Suprapubic skin (tissue), 3 donors: ENCODE measurements at regions not wholly inside any gene's neighbourhood (a gene's known extent, or its start where the extent isn't known, plus 50 kb on each side); places are given as distances from the start of the nearest gene placed in this dataset.

Experiments used
- EP300 ChIP-seq: sonication (generic); formaldehyde crosslinking; IDR thresholded peaks from one replicate; pipeline ENCODE4 v1.6.1; 2017; ENCODE audit warnings: antibody characterized with exemption
- TF ChIP-seq, protein P1 (sequence below), 2 donors: fragments of 200-600 bp in 1 of 2; fragments of 450-650 bp in 1 of 2; sonication (generic) in 1 of 2; IDR thresholded peaks; one replicate each; pipeline ENCODE4 v1.5.1; 2016 to 2019; ENCODE audit warnings: antibody characterized with exemption in 2 of 2, mild to moderate bottlenecking in 1 of 2, moderate library complexity in 1 of 2

DNA sequence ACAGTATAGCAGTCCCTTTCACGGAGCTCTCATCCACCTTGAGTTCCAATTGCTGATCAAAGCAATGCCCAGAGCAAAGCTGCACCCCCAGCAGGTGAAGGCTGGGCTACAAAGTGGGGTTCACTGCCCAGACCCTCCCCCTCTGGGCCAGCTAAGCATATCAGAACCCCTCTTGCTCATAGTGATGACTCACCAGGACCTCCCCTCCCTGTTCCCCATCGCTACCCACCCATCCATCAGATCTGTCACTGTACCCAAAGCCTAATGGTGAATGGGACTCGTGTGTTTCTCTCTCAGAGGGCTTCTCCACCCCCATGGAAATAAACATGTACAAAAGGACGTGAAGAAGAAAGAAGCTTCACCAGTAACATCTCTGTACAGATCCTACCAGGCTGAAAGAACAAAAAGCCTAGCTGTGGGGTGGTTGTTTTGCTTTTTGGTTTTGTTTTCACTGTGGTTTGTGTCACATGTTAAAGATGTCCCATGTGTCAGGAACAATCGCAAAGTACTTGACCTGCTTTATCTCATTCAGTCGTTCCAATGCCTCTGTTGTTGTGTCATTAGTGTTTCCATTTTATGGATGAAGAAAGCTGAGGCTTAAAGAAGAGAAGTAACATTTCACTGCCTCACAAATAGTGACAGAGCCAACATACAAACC is 518.5 kb downstream of the CD83 start:
- TF ChIP-seq, protein P1, sequence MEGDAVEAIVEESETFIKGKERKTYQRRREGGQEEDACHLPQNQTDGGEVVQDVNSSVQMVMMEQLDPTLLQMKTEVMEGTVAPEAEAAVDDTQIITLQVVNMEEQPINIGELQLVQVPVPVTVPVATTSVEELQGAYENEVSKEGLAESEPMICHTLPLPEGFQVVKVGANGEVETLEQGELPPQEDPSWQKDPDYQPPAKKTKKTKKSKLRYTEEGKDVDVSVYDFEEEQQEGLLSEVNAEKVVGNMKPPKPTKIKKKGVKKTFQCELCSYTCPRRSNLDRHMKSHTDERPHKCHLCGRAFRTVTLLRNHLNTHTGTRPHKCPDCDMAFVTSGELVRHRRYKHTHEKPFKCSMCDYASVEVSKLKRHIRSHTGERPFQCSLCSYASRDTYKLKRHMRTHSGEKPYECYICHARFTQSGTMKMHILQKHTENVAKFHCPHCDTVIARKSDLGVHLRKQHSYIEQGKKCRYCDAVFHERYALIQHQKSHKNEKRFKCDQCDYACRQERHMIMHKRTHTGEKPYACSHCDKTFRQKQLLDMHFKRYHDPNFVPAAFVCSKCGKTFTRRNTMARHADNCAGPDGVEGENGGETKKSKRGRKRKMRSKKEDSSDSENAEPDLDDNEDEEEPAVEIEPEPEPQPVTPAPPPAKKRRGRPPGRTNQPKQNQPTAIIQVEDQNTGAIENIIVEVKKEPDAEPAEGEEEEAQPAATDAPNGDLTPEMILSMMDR (IDR thresholded peaks at IDR 0.05) = no peak
- no peak for TF ChIP-seq EP300
